GM19467 (cell line): ENCODE measurements at regions not wholly inside any gene's neighbourhood (a gene's known extent, or its start where the extent isn't known, plus 50 kb on each side); places are given as distances from the start of the nearest gene placed in this dataset.
"Not testable (repeated sequence)": the region's sequence is repeated elsewhere in the genome, so short reads cannot be mapped to it uniquely, and the experiment has no call there.

Source experiments
- ATAC-seq: cut with Tn5 transposase; IDR thresholded peaks from one replicate; pipeline ENCODE4 v1.9.1; 2021; ENCODE audit warnings: mild to moderate bottlenecking, moderate library complexity; ENCODE audit not compliant: unreplicated experiment

DNA sequence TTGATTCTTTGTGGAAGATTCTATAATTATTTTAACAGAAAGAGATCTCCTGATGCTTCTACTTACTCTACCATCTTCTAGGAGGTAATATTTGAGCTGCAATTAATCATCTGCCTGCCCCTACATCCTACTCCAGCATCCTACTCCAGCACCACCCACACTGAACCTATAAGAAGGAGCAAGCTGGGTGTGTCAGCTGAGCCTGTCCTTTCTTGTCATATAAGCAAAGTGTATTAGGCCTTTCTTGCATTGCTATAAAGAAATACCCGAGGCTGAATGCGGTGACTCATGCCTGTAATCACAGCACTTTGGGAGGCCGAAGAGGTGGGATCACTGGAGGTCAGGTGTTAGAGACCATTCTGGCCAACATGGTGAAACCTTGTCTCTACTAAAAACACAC lies 84.2 kb upstream of the ARG1 start:
- no peak for ATAC-seq

GRCh38 chr6:131490441-131490840 lies 82.6 kb upstream of the ARG1 start:
- no peak for ATAC-seq

GRCh38 chr6:131492932-131493573 lies 80.0 kb upstream of the ARG1 start:
- no peak for ATAC-seq

DNA sequence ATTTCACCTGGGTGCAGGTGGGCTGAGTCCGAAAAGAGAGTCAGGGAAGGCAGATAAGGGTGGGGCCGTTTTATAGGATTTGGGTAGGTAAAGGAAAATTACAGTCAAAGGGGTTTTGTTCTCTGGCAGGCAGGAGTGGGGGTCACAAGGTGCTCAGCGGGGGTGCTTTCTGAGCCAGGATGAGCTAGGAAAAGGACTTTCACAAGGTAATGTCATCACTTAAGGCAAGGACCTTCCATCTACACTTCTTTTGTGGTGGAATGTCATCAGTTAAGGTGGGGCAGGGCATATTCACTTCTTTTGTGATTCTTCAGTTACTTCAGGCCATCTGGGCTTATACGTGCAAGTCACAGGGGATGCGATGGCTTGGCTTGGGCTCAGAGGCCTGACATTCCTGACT lies 68.6 kb upstream of the ARG1 start:
- not testable (repeated sequence) for ATAC-seq

DNA sequence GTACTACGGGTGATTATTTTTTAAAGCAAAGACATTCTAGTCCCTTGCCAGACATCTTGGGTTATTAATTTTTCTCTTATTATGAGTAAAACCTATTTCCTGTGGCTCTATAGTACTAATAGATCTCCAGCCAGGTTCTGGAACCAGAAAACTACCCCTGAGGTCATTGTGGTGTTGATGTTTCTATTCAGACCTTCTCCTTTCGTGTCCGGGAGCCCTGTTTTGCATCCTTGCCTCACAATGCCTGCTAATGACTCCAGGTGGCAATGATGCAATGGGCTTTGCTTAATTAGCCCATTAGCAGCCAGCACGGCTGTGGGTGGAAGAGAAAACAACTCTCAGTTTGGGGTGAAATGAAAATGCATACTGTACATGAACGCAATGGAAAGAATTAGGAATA lies 62.9 kb upstream of the ARG1 start:
- ATAC-seq, result peak; percentile 96

DNA sequence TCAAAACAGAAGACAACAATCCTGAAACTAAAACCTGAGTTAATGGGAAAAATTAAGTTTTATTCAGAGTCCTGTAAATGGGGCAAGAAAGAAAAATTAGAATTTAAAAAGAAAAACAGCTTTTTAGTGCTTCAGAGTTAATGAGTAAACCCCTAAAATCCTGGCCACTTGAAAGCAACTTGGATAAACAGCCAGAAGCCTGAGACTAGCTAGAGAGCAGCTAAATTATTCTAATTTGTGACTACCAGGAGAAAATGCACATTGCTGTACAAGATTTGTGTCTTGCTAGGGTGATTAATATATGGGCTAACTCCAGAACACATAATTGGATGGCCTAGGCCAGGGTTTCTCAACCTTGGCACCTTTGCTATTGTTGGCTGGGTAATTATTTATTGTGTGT lies 62.4 kb upstream of the ARG1 start:
- ATAC-seq, result no peak

DNA sequence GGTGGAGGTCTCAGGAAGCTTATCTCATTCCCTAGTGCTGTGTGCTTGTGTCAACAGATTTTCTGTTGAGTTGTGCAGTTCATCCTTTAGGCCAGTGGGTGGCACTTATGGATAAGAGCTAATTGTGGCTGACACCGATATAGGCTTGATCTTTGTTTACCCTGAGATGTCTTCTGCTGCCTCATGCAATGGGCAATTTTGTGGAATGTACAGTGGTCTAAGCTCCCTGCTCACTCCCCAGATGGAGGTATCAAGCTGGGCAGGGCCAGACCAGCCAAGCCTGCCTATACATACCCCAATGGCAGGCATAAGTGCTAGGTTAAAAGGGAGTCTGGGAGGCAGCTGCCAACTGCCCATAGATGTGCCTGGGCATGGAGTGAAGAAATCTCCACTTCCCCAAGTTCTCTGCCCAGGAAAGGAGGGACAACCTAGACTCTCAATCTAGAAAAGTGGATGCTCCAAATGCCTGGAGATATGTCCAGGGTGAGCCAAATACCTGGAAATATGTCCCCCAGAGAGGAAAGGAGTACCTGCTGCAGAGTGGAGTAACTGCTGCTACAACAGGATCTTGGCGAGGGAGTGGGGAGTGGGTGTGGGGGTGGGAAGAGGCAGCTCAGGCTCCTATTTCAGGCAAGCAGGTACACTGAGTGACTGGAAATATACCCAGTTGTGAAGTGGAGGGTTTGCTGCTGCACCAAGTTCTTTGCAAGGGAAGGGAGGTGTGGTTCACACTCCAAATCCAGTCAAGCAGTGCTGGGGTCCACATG lies 53.2 kb upstream of the ARG1 start:
- ATAC-seq, result peak; percentile 97
